ENCODE measurements at regions not wholly inside any gene's neighbourhood (a gene's known extent, or its start where the extent isn't known, plus 50 kb on each side); places are given as distances from the start of the nearest gene placed in this dataset.

GRCh38 chr20:39880890-39881289, 808.1 kb downstream of the MAFB start:
- Mint-ChIP-seq H3K27ac (no peak overlapping the region), H3K4me1 (peaks cover 26% of the 10 kb centered on the region), H3K4me3 (no peak overlapping the region), H3K36me3 (ENCODE audit: low read depth) (peaks cover 13% of the 10 kb centered on the region; the same call in 2 of the 3 replicates), H3K9me3 (peaks cover 16% of the 10 kb centered on the region; the same call in 2 of the 3 replicates), H3K27me3 (ENCODE audit: insufficient read depth, low read depth, poor library complexity) (peaks cover 3% of the 10 kb centered on the region)
- Histone ChIP-seq H3K27me3 (ENCODE audit: insufficient read depth) (no peaks in the 10 kb centered on the region), H3F3A (replicated peaks; ENCODE audit: low read depth) (no peaks in the 10 kb centered on the region), H3K27ac (ENCODE audit: low read depth) (no peak overlapping the region), H3K4me2 (no peak overlapping the region), H3K36me3 (ENCODE audit: insufficient read depth) (no peaks in the 10 kb centered on the region), H3K9me2 (ENCODE audit: insufficient read depth) (no peaks in the 10 kb centered on the region), H3K4me3 (no peak overlapping the region), H4K20me1 (replicated peaks; ENCODE audit: insufficient read depth) (no peaks in the 10 kb centered on the region), H3K4me1 (ENCODE audit: insufficient read depth) (0 out of 2 replicates have a peak, but pooled peaks cover 3% of the 10 kb centered on the region), H2AFZ (no peak overlapping the region), H3K79me2 (replicated peaks; ENCODE audit: insufficient read depth) (no peaks in the 10 kb centered on the region)
- peak; percentile 50 for DNase-seq (ENCODE audit: low spot score)
- peak; percentile 51 for ATAC-seq
- TF ChIP-seq CTCF (conservative IDR thresholded peaks at IDR 0.05; ENCODE audit: low read depth in 2 of 2) (peak; percentile 49 to 51), NANOG (IDR thresholded peaks at IDR 0.05; ENCODE audit: borderline replicate concordance) (no peak)

GRCh38 chr20:39879296-39879695, 809.7 kb downstream of the MAFB start:
- no peak overlapping the region for H3K4me2 ChIP-seq
- H3K4me3 ChIP-seq: no peak overlapping the region
- Mint-ChIP-seq H3K9me3 (peaks cover 16% of the 10 kb centered on the region; the same call in 2 of the 3 replicates), H3K4me3 (no peak overlapping the region), H3K4me1 (peaks cover 23% of the 10 kb centered on the region), H3K36me3 (ENCODE audit: low read depth) (peaks cover 13% of the 10 kb centered on the region; the same call in 2 of the 3 replicates), H3K27me3 (ENCODE audit: insufficient read depth, low read depth, poor library complexity) (peaks cover 3% of the 10 kb centered on the region), H3K27ac (peak overlapping the region; percentile 21; the same call in 1 of the 2 replicates)
- no peaks in the 10 kb centered on the region for H3K9me2 ChIP-seq (ENCODE audit: insufficient read depth)
- no peaks in the 10 kb centered on the region for H4K20me1 ChIP-seq (replicated peaks; ENCODE audit: insufficient read depth)
- ATAC-seq (no peak), DNase-seq (ENCODE audit: low spot score) (no peak)
- no peaks in the 10 kb centered on the region for H3K27me3 ChIP-seq (ENCODE audit: insufficient read depth)
- H3K4me1 ChIP-seq (ENCODE audit: insufficient read depth): 0 out of 2 replicates have a peak, but pooled peaks cover 3% of the 10 kb centered on the region
- no peak overlapping the region for H2AFZ ChIP-seq
- H3K79me2 ChIP-seq (replicated peaks; ENCODE audit: insufficient read depth): no peaks in the 10 kb centered on the region
- no peaks in the 10 kb centered on the region for H3K36me3 ChIP-seq (ENCODE audit: insufficient read depth)
- no peaks in the 10 kb centered on the region for H3F3A ChIP-seq (replicated peaks; ENCODE audit: low read depth)
- H3K27ac ChIP-seq (ENCODE audit: low read depth): no peak overlapping the region
- TF ChIP-seq ZNF114 (CRISPR knock-in tag; IDR thresholded peaks at IDR 0.05) (no peak), NANOG (IDR thresholded peaks at IDR 0.05; ENCODE audit: borderline replicate concordance) (no peak), ZNF331 (CRISPR knock-in tag; IDR thresholded peaks at IDR 0.05; ENCODE audit: low read depth) (no peak), CREB1 (CRISPR knock-in tag; IDR thresholded peaks at IDR 0.05; ENCODE audit: low read depth) (no peak), ZNF462 (CRISPR knock-in tag; IDR thresholded peaks at IDR 0.05) (no peak), JUNB (IDR thresholded peaks at IDR 0.05; ENCODE audit: unreplicated experiment) (no peak), POLR2AphosphoS5 (IDR thresholded peaks at IDR 0.05; ENCODE audit: low read depth) (no peak), ETS1 (IDR thresholded peaks at IDR 0.05) (no peak), EZH2phosphoT487 (IDR thresholded peaks at IDR 0.05; ENCODE audit: unreplicated experiment) (no peak), EZH2 (IDR thresholded peaks at IDR 0.05; ENCODE audit: low read depth, unreplicated experiment) (no peak)
